B cell (primary cell): ENCODE measurements at regions not wholly inside any gene's neighbourhood (a gene's known extent, or its start where the extent isn't known, plus 50 kb on each side); places are given as distances from the start of the nearest gene placed in this dataset.

Experiments used
- ATAC-seq: fragments of 200-7000 bp; cut with Tn5 transposase; one replicate; pipeline ENCODE4 v1.10.0; 2021; ENCODE audit warnings: low read depth, mild to moderate bottlenecking, moderate number of reproducible peaks, moderate library complexity
- CTCF ChIA-PET: fragments of 350-600 bp; sonication (Branson Sonifier 250); formaldehyde crosslinking; loops from one replicate; lab custom pipeline; 2021; ENCODE audit warnings: antibody characterized with exemption, inconsistent platforms; lab: Charles Lee
- POLR2A ChIA-PET: fragments of 350-600 bp; sonication (Branson Sonifier 250); formaldehyde crosslinking; loops from one replicate; lab custom pipeline; 2021; ENCODE audit warnings: antibody characterized with exemption; lab: Charles Lee
- DNase-seq: peaks from one replicate; pipeline ENCODE4 v3.0.0; 2013
- H2AFZ ChIP-seq: 2 replicates; pipeline ENCODE4 v1.6.1; 2012; ENCODE audit warnings: mild to moderate bottlenecking, low read depth, low read length; ENCODE audit not compliant: insufficient read depth, poor library complexity, severe bottlenecking
- H3K27ac ChIP-seq, 2 donors: 1 replicate in 1 of 2; 2 replicates in 1 of 2; pipeline ENCODE4 v1.5.1; 2012 to 2013; ENCODE audit warnings: low read length in 2 of 2, mild to moderate bottlenecking in 2 of 2, moderate library complexity in 1 of 2
- H3K27me3 ChIP-seq, 4 experiments: fragments of 200-600 bp in 1 of 4; sonication (generic) in 1 of 4; replicated peaks in 1 of 4; 1 replicate in 2 of 4; 2 replicates in 2 of 4; pipeline versions ENCODE4 v1.6.1 to v1.7.0; 2013 to 2016; ENCODE audit warnings: low read length in 3 of 4, mild to moderate bottlenecking in 2 of 4, mixed read lengths in 1 of 4, moderate library complexity in 1 of 4; ENCODE audit not compliant: insufficient read depth in 4 of 4, control insufficient read depth in 3 of 4; ENCODE audit errors: control extremely low read depth in 1 of 4
- H3K36me3 ChIP-seq, 2 experiments: replicated peaks in 1 of 2; 1 replicate in 1 of 2; 2 replicates in 1 of 2; pipeline versions ENCODE4 v1.6.1 to v1.7.1; 2013; ENCODE audit warnings: low read length in 1 of 2; ENCODE audit not compliant: insufficient read depth in 2 of 2, control insufficient read depth in 1 of 2; ENCODE audit errors: control extremely low read depth in 1 of 2, extremely low read depth in 1 of 2
- H3K4me1 ChIP-seq, 2 donors: fragments of 200-600 bp in 1 of 2; sonication (generic) in 1 of 2; 1 replicate in 1 of 2; 2 replicates in 1 of 2; pipeline versions ENCODE4 v1.5.1 to v1.6.1; 2013 to 2017; ENCODE audit warnings: low read length in 2 of 2; ENCODE audit not compliant: control insufficient read depth in 2 of 2, insufficient read depth in 2 of 2
- H3K4me2 ChIP-seq: replicated peaks from 2 replicates; pipeline ENCODE3; 2012; ENCODE audit warnings: mild to moderate bottlenecking, low read depth, low read length; ENCODE audit not compliant: poor library complexity, severe bottlenecking
- H3K4me3 ChIP-seq, 5 experiments: fragments of 200-600 bp in 1 of 5; sonication (generic) in 1 of 5; 1 replicate in 3 of 5; 2 replicates in 2 of 5; pipeline versions ENCODE4 v1.5.1 to v1.7.0; 2011 to 2016; ENCODE audit warnings: low read length in 4 of 5, mild to moderate bottlenecking in 4 of 5, low read depth in 2 of 5, control low read depth in 1 of 5, moderate library complexity in 1 of 5; ENCODE audit not compliant: insufficient read depth in 1 of 5; ENCODE audit errors: control extremely low read depth in 1 of 5, extremely low read depth in 1 of 5
- H3K79me2 ChIP-seq: fragments of 200-600 bp; sonication (generic); one replicate; pipeline ENCODE4 v1.6.0; 2016; ENCODE audit warnings: low read length; ENCODE audit not compliant: control insufficient read depth, insufficient read depth
- H3K9ac ChIP-seq: fragments of 200-600 bp; sonication (generic); 2 replicates; pipeline ENCODE4 v1.6.1; 2017; ENCODE audit warnings: mild to moderate bottlenecking, low read length, moderate library complexity
- H3K9me3 ChIP-seq, 3 donors: one replicate each; pipeline versions ENCODE4 v1.6.1 to v1.7.1; 2013; ENCODE audit warnings: low read length in 2 of 3; ENCODE audit not compliant: control insufficient read depth in 2 of 3, insufficient read depth in 1 of 3; ENCODE audit errors: control extremely low read depth in 1 of 3
- H4K20me1 ChIP-seq: 2 replicates; pipeline ENCODE4 v1.6.0; 2012; ENCODE audit warnings: mild to moderate bottlenecking, low read length; ENCODE audit not compliant: insufficient read depth, control insufficient read depth, poor library complexity, severe bottlenecking
- H3K27ac Mint-ChIP-seq: one replicate; pipeline ENCODE4 v1.8.0; 2021; ENCODE audit warnings: mixed read lengths
- H3K27me3 Mint-ChIP-seq: one replicate; pipeline ENCODE4 v1.8.0; 2021; ENCODE audit warnings: mixed read lengths
- H3K4me1 Mint-ChIP-seq: one replicate; pipeline ENCODE4 v1.8.0; 2021; ENCODE audit warnings: mixed read lengths
- H3K4me3 Mint-ChIP-seq: one replicate; pipeline ENCODE4 v1.8.0; 2021; ENCODE audit warnings: mixed read lengths
- H3K9me3 Mint-ChIP-seq: one replicate; pipeline ENCODE4 v1.8.0; 2022; ENCODE audit warnings: mixed read lengths; ENCODE audit not compliant: insufficient read depth
- CTCF ChIP-seq: fragments of 200-600 bp; IDR thresholded peaks from one replicate; pipeline ENCODE4 v1.8.0; 2022; ENCODE audit warnings: antibody characterized with exemption, mild to moderate bottlenecking
- EZH2 ChIP-seq: IDR thresholded peaks from 2 replicates; pipeline ENCODE4 v1.6.1; 2012; ENCODE audit warnings: borderline replicate concordance, low read depth, mild to moderate bottlenecking, moderate library complexity, low read length; ENCODE audit not compliant: insufficient read depth, poor library complexity, severe bottlenecking
- WGBS: methylation state at CpG from one replicate; pipeline ENCODE4 v1.1.5; 2013; ENCODE audit warnings: missing lambda C conversion rate; ENCODE audit not compliant: insufficient coverage; 5-methylcytosine and 5-hydroxymethylcytosine counted together
- intact Hi-C: fragments of 100-400 bp; cut with micrococcal nuclease; formaldehyde crosslinking; loops from one replicate; pipeline ENCODE4 v1.10.0; 2022

- DNase-seq (no peak), ATAC-seq (no peak)
- Histone ChIP-seq H3K4me3 (no peak overlapping the region), H3K79me2 (no peaks in the 10 kb centered on the region), H2AFZ (no peak overlapping the region), H3K4me2 (no peak overlapping the region), H4K20me1 (no peaks in the 10 kb centered on the region), H3K4me1 (no peaks in the 10 kb centered on the region), H3K9ac (no peak overlapping the region), H3K9me3 (no peaks in the 10 kb centered on the region), H3K36me3 (no peaks in the 10 kb centered on the region), H3K27ac (no peak overlapping the region), H3K27me3 (peaks cover 0 to 5% (median 0%) of the 10 kb centered on the region in 4 experiments)
- POLR2A ChIA-PET, result no interaction called here
- no peak overlapping the region for H3K27ac Mint-ChIP-seq
- CTCF ChIA-PET, result no interaction called here
- H3K27me3 Mint-ChIP-seq, result peaks cover 33% of the 10 kb centered on the region
- intact Hi-C loops, result no loop called here
- no peaks in the 10 kb centered on the region for H3K4me1 Mint-ChIP-seq
- no peaks in the 10 kb centered on the region for H3K9me3 Mint-ChIP-seq
- H3K4me3 Mint-ChIP-seq, result no peak overlapping the region
- no CpG with 5 or more reads among the region's 1 CpG for WGBS
- TF ChIP-seq EZH2 (no peak), CTCF (no peak)
Measured at GRCh38 chr15:94135486-94136147, 95.7 kb upstream of the MCTP2 start.

DNA sequence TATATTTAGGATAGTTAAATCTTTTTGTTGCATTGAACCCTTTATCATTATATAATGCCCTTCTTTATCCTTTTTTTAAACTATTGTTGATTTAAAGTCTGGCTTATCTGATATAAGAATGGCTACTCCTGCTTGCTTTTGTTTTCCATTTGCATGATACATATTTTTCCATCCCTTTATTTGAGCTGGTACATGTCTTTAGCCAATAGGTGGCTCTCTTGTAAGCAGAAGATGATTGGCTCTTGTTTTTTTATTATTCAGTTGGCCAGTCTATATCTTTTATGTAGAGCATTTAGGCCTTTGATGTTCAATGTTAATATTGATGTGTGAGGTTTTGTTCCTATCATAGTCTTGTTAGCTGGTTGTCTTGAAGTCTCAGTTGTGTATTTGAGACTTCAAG, 99.5 kb upstream of the MCTP2 start:
- Mint-ChIP-seq H3K27me3 (peaks cover 14% of the 10 kb centered on the region), H3K4me1 (no peaks in the 10 kb centered on the region), H3K27ac (no peak overlapping the region), H3K9me3 (no peaks in the 10 kb centered on the region), H3K4me3 (no peak overlapping the region)
- Histone ChIP-seq H3K27ac (no peak overlapping the region), H3K9ac (no peak overlapping the region), H4K20me1 (no peaks in the 10 kb centered on the region), H2AFZ (no peak overlapping the region), H3K36me3 (no peaks in the 10 kb centered on the region), H3K79me2 (no peaks in the 10 kb centered on the region), H3K4me1 (no peaks in the 10 kb centered on the region), H3K4me2 (no peak overlapping the region), H3K9me3 (no peaks in the 10 kb centered on the region), H3K4me3 (no peak overlapping the region), H3K27me3 (peaks cover 0 to 5% (median 0%) of the 10 kb centered on the region in 4 experiments)
- CTCF ChIA-PET, result interaction anchor here (2.4 to 2.5 kb wide), 2 partner anchors 33 to 192 kb away, joined by 9 to 10 read pairs; no protein-coding TSS in a partner anchor
- POLR2A ChIA-PET, result no interaction called here
- ATAC-seq, result no peak
- no peak for DNase-seq
- intact Hi-C loops, result no loop called here
- no peak for TF ChIP-seq EZH2
- no peak for TF ChIP-seq CTCF
